ENCODE measurements at regions not wholly inside any gene's neighbourhood (a gene's known extent, or its start where the extent isn't known, plus 50 kb on each side); places are given as distances from the start of the nearest gene placed in this dataset.

- TF ChIP-seq CTCF (IDR thresholded peaks at IDR 0.05) (no peak), POLR2A (IDR thresholded peaks at IDR 0.05) (no peak)
Observed at GRCh38 chr5:36495611-36496010, 110.8 kb upstream of the SLC1A3 start.
